DMS153 (cell line): ENCODE measurements at regions not wholly inside any gene's neighbourhood (a gene's known extent, or its start where the extent isn't known, plus 50 kb on each side); places are given as distances from the start of the nearest gene placed in this dataset.
"Not testable (repeated sequence)": the region's sequence is repeated elsewhere in the genome, so short reads cannot be mapped to it uniquely, and the experiment has no call there.

ENCODE experiments used
- DNase-seq: peaks from one replicate; lab custom pipeline; 2025; lab: John Stamatoyannopoulos, UW

GRCh38 chr4:13900780-13901179 is 273.3 kb upstream of the BOD1L1 start:
- DNase-seq, result no peak

- no peak for DNase-seq
These were observed 274.6 kb upstream of the BOD1L1 start for GRCh38 chr4:13902146-13902545.

- no peak for DNase-seq
These were observed 275.5 kb upstream of the BOD1L1 start for GRCh38 chr4:13903061-13903460.

GRCh38 chr4:13903901-13904300 is 276.4 kb upstream of the BOD1L1 start:
- DNase-seq, result no peak

GRCh38 chr4:13905543-13905942 is 278.0 kb upstream of the BOD1L1 start:
- DNase-seq, result no peak

GRCh38 chr4:13906727-13907126 is 279.2 kb upstream of the BOD1L1 start:
- DNase-seq, result no peak

- DNase-seq, result no peak
These were observed 279.8 kb upstream of the BOD1L1 start for GRCh38 chr4:13907255-13907751.

GRCh38 chr4:13908455-13908854 is 280.9 kb upstream of the BOD1L1 start:
- DNase-seq, result no peak

GRCh38 chr4:13910556-13910955 is 283.0 kb upstream of the BOD1L1 start:
- DNase-seq, result no peak

- DNase-seq, result no peak
These were observed 283.7 kb upstream of the BOD1L1 start for GRCh38 chr4:13911256-13911655.

GRCh38 chr4:13912436-13912925 is 285.0 kb upstream of the BOD1L1 start:
- no peak for DNase-seq

- DNase-seq, result no peak
These were observed 285.4 kb upstream of the BOD1L1 start for GRCh38 chr4:13912966-13913365.

GRCh38 chr4:13917015-13917414 is 289.5 kb upstream of the BOD1L1 start:
- DNase-seq, result no peak

- no peak for DNase-seq
These were observed 290.6 kb upstream of the BOD1L1 start for GRCh38 chr4:13918110-13918509.

GRCh38 chr4:13918991-13919441 is 291.5 kb upstream of the BOD1L1 start:
- no peak for DNase-seq

GRCh38 chr4:13920111-13920875 is 292.8 kb upstream of the BOD1L1 start:
- DNase-seq, result no peak

GRCh38 chr4:13920901-13921300 is 293.4 kb upstream of the BOD1L1 start:
- no peak for DNase-seq

GRCh38 chr4:13921805-13922204 is 294.3 kb upstream of the BOD1L1 start:
- no peak for DNase-seq

GRCh38 chr4:13922459-13922858 is 294.9 kb upstream of the BOD1L1 start:
- no peak for DNase-seq

- no peak for DNase-seq
These were observed 295.5 kb upstream of the BOD1L1 start for GRCh38 chr4:13922873-13923645.

- not testable (repeated sequence) for DNase-seq
These were observed 297.4 kb upstream of the BOD1L1 start for GRCh38 chr4:13924900-13925299.

GRCh38 chr4:13928214-13928613 is 300.7 kb upstream of the BOD1L1 start:
- DNase-seq, result no peak

GRCh38 chr4:13930155-13930554 is 302.6 kb upstream of the BOD1L1 start:
- no peak for DNase-seq
